ENCODE measurements at regions not wholly inside any gene's neighbourhood (a gene's known extent, or its start where the extent isn't known, plus 50 kb on each side); places are given as distances from the start of the nearest gene placed in this dataset.

DNA sequence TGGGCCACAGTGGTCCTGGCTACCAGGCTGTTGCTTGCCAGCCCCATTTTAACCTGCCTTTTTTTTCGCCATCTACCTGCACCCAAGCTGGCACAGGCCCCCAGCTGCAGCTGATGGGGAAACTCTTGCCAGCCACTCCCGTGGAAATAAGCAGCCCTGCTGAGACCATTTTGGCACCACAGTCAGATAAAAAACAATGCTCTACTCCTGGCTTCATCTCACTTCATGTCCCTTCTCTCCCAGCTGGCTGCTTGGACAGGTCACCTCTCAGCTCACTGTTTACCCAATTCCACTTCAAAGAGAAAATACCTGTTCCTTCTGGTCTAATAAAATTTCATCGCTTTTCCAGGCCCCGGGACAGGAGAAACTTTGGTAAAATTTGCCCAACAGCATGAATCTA is 322.6 kb upstream of the SLC30A5 start:
- TF ChIP-seq, protein P1, sequence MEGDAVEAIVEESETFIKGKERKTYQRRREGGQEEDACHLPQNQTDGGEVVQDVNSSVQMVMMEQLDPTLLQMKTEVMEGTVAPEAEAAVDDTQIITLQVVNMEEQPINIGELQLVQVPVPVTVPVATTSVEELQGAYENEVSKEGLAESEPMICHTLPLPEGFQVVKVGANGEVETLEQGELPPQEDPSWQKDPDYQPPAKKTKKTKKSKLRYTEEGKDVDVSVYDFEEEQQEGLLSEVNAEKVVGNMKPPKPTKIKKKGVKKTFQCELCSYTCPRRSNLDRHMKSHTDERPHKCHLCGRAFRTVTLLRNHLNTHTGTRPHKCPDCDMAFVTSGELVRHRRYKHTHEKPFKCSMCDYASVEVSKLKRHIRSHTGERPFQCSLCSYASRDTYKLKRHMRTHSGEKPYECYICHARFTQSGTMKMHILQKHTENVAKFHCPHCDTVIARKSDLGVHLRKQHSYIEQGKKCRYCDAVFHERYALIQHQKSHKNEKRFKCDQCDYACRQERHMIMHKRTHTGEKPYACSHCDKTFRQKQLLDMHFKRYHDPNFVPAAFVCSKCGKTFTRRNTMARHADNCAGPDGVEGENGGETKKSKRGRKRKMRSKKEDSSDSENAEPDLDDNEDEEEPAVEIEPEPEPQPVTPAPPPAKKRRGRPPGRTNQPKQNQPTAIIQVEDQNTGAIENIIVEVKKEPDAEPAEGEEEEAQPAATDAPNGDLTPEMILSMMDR (conservative IDR thresholded peaks at IDR 0.05): no peak
- H3K4me3 Mint-ChIP-seq: no peak overlapping the region
- DNase-seq: no peak
- Histone ChIP-seq H3K27ac (ENCODE audit: low read depth, low read length) (no peak overlapping the region), H3K36me3 (ENCODE audit: control insufficient read depth, insufficient read depth, low read length) (no peaks in the 10 kb centered on the region), H3K27me3 (ENCODE audit: control insufficient read depth, insufficient read depth, low read length, poor library complexity, severe bottlenecking) (no peaks in the 10 kb centered on the region), H3K9ac (ENCODE audit: extremely low read depth, low read length, poor library complexity, severe bottlenecking) (no peak overlapping the region), H3K4me1 (ENCODE audit: control insufficient read depth, insufficient read depth, low read length) (no peaks in the 10 kb centered on the region), H3K4me3 (ENCODE audit: low read length) (no peak overlapping the region), H3K9me3 (ENCODE audit: control insufficient read depth, low read length) (no peaks in the 10 kb centered on the region)
- H3K9me3 Mint-ChIP-seq: no peaks in the 10 kb centered on the region
- 90 to 92% methylated on average over 3 to 4 of the region's 4 CpGs for WGBS, 2 experiments (ENCODE audit: insufficient coverage in 1 of 2, insufficient read length in 1 of 2)
- no peak overlapping the region for H3K27ac Mint-ChIP-seq
- H3K36me3 Mint-ChIP-seq (ENCODE audit: low read depth): no peaks in the 10 kb centered on the region
- no peaks in the 10 kb centered on the region for H3K27me3 Mint-ChIP-seq (ENCODE audit: insufficient read depth)
- H3K4me1 Mint-ChIP-seq: peaks cover 5% of the 10 kb centered on the region

DNA sequence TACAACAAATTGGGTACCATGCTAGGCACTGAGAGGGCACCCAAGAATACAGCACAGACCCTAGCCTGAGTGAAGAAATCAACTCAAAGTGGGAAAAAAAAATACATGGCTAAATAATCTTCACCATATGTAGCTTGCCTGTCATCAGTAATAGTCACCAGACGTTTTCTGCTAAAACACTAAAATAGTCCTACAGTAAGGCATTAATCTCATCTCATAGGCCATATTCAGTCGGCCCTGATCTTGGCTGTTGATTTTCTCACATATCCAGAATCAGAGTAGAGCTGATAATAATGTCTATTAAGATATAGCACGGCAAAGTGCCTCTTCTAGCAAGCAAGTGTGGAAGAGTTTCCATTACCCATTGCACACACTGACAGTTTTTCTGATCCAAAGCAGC is 322.1 kb upstream of the SLC30A5 start:
- Mint-ChIP-seq H3K27me3 (ENCODE audit: insufficient read depth) (no peaks in the 10 kb centered on the region), H3K9me3 (no peaks in the 10 kb centered on the region), H3K4me1 (peaks cover 5% of the 10 kb centered on the region), H3K36me3 (ENCODE audit: low read depth) (no peaks in the 10 kb centered on the region), H3K4me3 (no peak overlapping the region), H3K27ac (no peak overlapping the region)
- DNase-seq: no peak
- TF ChIP-seq, protein P1 (conservative IDR thresholded peaks at IDR 0.05): no peak
- Histone ChIP-seq H3K27ac (ENCODE audit: low read depth, low read length) (no peak overlapping the region), H3K27me3 (ENCODE audit: control insufficient read depth, insufficient read depth, low read length, poor library complexity, severe bottlenecking) (no peaks in the 10 kb centered on the region), H3K9ac (ENCODE audit: extremely low read depth, low read length, poor library complexity, severe bottlenecking) (no peak overlapping the region), H3K4me1 (ENCODE audit: control insufficient read depth, insufficient read depth, low read length) (no peaks in the 10 kb centered on the region), H3K9me3 (ENCODE audit: control insufficient read depth, low read length) (no peaks in the 10 kb centered on the region), H3K36me3 (ENCODE audit: control insufficient read depth, insufficient read depth, low read length) (no peaks in the 10 kb centered on the region), H3K4me3 (ENCODE audit: low read length) (no peak overlapping the region)
- 71 to 87% methylated on average over 2 to 3 of the region's 3 CpGs for WGBS, 2 experiments (ENCODE audit: insufficient coverage in 1 of 2, insufficient read length in 1 of 2)

DNA sequence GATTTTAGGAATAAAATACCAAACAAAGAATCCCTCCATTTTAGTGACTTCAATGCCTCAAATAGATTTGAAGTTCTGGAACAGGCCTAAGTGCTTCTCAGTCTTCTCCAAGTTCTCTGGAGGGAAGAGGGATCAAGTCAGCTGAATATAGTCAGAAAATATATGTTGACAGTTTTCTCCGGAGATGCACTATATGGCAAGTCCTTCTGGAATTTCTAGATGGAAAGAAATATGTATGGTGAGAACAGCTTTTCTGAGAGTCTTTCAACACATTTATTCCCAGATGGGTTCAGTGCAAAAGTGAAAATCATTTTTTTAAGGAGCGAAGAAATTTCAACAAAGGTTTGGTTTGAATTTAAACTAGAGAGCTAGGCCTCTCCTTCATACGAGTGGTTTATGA is 317.4 kb upstream of the SLC30A5 start:
- Histone ChIP-seq H3K9me3 (ENCODE audit: control insufficient read depth, low read length) (no peaks in the 10 kb centered on the region), H3K4me3 (ENCODE audit: low read length) (no peak overlapping the region), H3K27me3 (ENCODE audit: control insufficient read depth, insufficient read depth, low read length, poor library complexity, severe bottlenecking) (no peaks in the 10 kb centered on the region), H3K27ac (ENCODE audit: low read depth, low read length) (no peak overlapping the region), H3K36me3 (ENCODE audit: control insufficient read depth, insufficient read depth, low read length) (no peaks in the 10 kb centered on the region), H3K9ac (ENCODE audit: extremely low read depth, low read length, poor library complexity, severe bottlenecking) (no peak overlapping the region), H3K4me1 (ENCODE audit: control insufficient read depth, insufficient read depth, low read length) (no peaks in the 10 kb centered on the region)
- Mint-ChIP-seq H3K4me1 (no peaks in the 10 kb centered on the region), H3K36me3 (ENCODE audit: low read depth) (no peaks in the 10 kb centered on the region), H3K27me3 (ENCODE audit: insufficient read depth) (no peaks in the 10 kb centered on the region), H3K27ac (no peak overlapping the region), H3K4me3 (no peak overlapping the region), H3K9me3 (no peaks in the 10 kb centered on the region)
- 92 to 100% methylated on average over 1 to 3 of the region's 3 CpGs for WGBS, 2 experiments (ENCODE audit: insufficient coverage in 1 of 2, insufficient read length in 1 of 2)
- TF ChIP-seq, protein P1 (conservative IDR thresholded peaks at IDR 0.05): no peak
- DNase-seq: no peak
